Esophagus muscularis mucosa (tissue), 4 donors: ENCODE measurements at regions not wholly inside any gene's neighbourhood (a gene's known extent, or its start where the extent isn't known, plus 50 kb on each side); places are given as distances from the start of the nearest gene placed in this dataset.

Experiments used
- DNase-seq: peaks from one replicate; pipeline ENCODE4 v3.0.0-alpha.2; 2017; ENCODE audit errors: extremely low spot score
- H3K27ac ChIP-seq, 4 donors: fragments of 200-600 bp; sonication (generic); replicated peaks in 1 of 4; 1 replicate in 3 of 4; 2 replicates in 1 of 4; pipeline ENCODE4 v1.5.1; 2016 to 2019; ENCODE audit warnings: mild to moderate bottlenecking in 1 of 4
- H3K27me3 ChIP-seq, 4 donors: fragments of 200-600 bp; sonication (generic); one replicate each; pipeline versions ENCODE4 v1.5.1 to v1.6.0; 2016 to 2019
- H3K36me3 ChIP-seq, 4 donors: fragments of 200-600 bp; sonication (generic); one replicate each; pipeline ENCODE4 v1.5.1; 2016 to 2019
- H3K4me1 ChIP-seq, 4 donors: fragments of 200-600 bp; sonication (generic); one replicate each; pipeline ENCODE4 v1.5.1; 2016 to 2019
- H3K4me3 ChIP-seq, 4 donors: fragments of 200-600 bp; sonication (generic); 1 replicate in 2 of 4; 2 replicates in 2 of 4; pipeline ENCODE4 v1.5.1; 2016 to 2019; ENCODE audit warnings: mild to moderate bottlenecking in 4 of 4, moderate library complexity in 1 of 4
- H3K9me3 ChIP-seq, 4 donors: fragments of 200-600 bp; sonication (generic); 1 replicate in 3 of 4; 2 replicates in 1 of 4; pipeline ENCODE4 v1.5.1; 2016 to 2019
- CTCF ChIP-seq, 3 experiments: fragments of 200-600 bp in 2 of 3; fragments of 450-650 bp in 1 of 3; sonication (generic) in 2 of 3; IDR thresholded peaks; one replicate each; pipeline ENCODE4 v1.5.1; 2017 to 2019; ENCODE audit warnings: antibody characterized with exemption in 3 of 3, mild to moderate bottlenecking in 2 of 3, moderate library complexity in 1 of 3
- EP300 ChIP-seq: sonication (generic); formaldehyde crosslinking; IDR thresholded peaks from one replicate; pipeline ENCODE4 v1.6.1; 2017; ENCODE audit warnings: antibody characterized with exemption
- POLR2A ChIP-seq: fragments of 450-650 bp; IDR thresholded peaks from one replicate; pipeline ENCODE4 v1.6.1; 2017; ENCODE audit warnings: antibody characterized with exemption, moderate library complexity, mild to moderate bottlenecking, low read depth
- POLR2AphosphoS5 ChIP-seq, 2 donors: sonication (generic); formaldehyde crosslinking; IDR thresholded peaks; one replicate each; pipeline ENCODE4 v1.6.1; 2017; ENCODE audit warnings: antibody characterized with exemption in 2 of 2
- WGBS: methylation state at CpG from one replicate; pipeline ENCODE4 v1.1.5; 2018; 5-methylcytosine and 5-hydroxymethylcytosine counted together
- intact Hi-C: fragments of 100-400 bp; cut with DNase I; formaldehyde crosslinking; loops from one replicate; pipeline ENCODE4 v1.15.1; 2023

DNA sequence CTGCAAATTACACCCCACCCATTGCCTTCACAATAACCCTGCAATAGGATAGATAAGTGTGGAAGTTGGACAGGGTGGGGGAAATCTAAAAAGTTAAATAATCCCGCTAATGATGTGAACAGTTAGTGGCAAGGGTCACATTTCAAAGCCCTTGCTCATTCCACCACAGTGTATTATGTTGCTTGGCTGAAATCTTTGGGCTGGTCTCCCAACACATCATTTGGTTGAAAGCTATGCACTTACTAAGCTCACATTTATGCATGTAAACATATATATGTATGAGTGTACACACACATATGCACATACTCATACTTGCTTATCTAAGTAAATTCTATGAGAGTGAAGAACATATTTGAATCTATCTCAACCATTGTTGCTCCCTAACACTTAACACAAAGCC, 197.8 kb downstream of the RDH14 start:
- H3K36me3 ChIP-seq: no peaks in the 10 kb centered on the region
- WGBS: 93% methylated on average over 1 of the region's 1 CpG
- H3K4me1 ChIP-seq: no peaks in the 10 kb centered on the region
- intact Hi-C loops: no loop called here
- no peaks in the 10 kb centered on the region for H3K9me3 ChIP-seq
- H3K4me3 ChIP-seq: no peak overlapping the region
- DNase-seq: no peak
- no peak overlapping the region for H3K27ac ChIP-seq
- H3K27me3 ChIP-seq: peaks cover 0 to 4% (median 0%) of the 10 kb centered on the region in 4 donors
- TF ChIP-seq POLR2AphosphoS5 (IDR thresholded peaks at IDR 0.05) (no peak), POLR2A (no peak), CTCF (IDR thresholded peaks at IDR 0.05) (no peak), EP300 (no peak)

- TF ChIP-seq POLR2AphosphoS5 (IDR thresholded peaks at IDR 0.05) (no peak), POLR2A (no peak), CTCF (IDR thresholded peaks at IDR 0.05) (no peak), EP300 (no peak)
- Histone ChIP-seq H3K9me3 (no peaks in the 10 kb centered on the region), H3K4me3 (no peak overlapping the region), H3K27ac (no peak overlapping the region), H3K27me3 (peaks cover 0 to 4% (median 0%) of the 10 kb centered on the region in 4 donors), H3K36me3 (no peaks in the 10 kb centered on the region), H3K4me1 (no peaks in the 10 kb centered on the region)
- intact Hi-C loops: no loop called here
- DNase-seq: no peak
- 62% methylated on average over 2 of the region's 2 CpGs for WGBS
Measured at GRCh38 chr2:18357537-18357936, 202.9 kb downstream of the RDH14 start.

GRCh38 chr2:18356676-18357075, 203.8 kb downstream of the RDH14 start:
- Histone ChIP-seq H3K4me1 (no peaks in the 10 kb centered on the region), H3K27ac (no peak overlapping the region), H3K4me3 (no peak overlapping the region), H3K36me3 (no peaks in the 10 kb centered on the region), H3K9me3 (no peaks in the 10 kb centered on the region), H3K27me3 (peaks cover 0 to 4% (median 0%) of the 10 kb centered on the region in 4 donors)
- 46% methylated on average over 2 of the region's 2 CpGs for WGBS
- intact Hi-C loops: no loop called here
- no peak for TF ChIP-seq CTCF (IDR thresholded peaks at IDR 0.05)
- no peak for TF ChIP-seq POLR2AphosphoS5 (IDR thresholded peaks at IDR 0.05)
- no peak for TF ChIP-seq POLR2A
- no peak for TF ChIP-seq EP300
- no peak for DNase-seq

GRCh38 chr2:18349421-18349820, 211.0 kb downstream of the RDH14 start:
- DNase-seq: no peak
- TF ChIP-seq EP300: no peak
- TF ChIP-seq POLR2AphosphoS5 (IDR thresholded peaks at IDR 0.05): no peak
- TF ChIP-seq CTCF (IDR thresholded peaks at IDR 0.05): no peak
- TF ChIP-seq POLR2A: no peak
- H3K4me3 ChIP-seq: no peak overlapping the region
- no peaks in the 10 kb centered on the region for H3K9me3 ChIP-seq
- H3K27ac ChIP-seq: no peak overlapping the region
- H3K27me3 ChIP-seq: no peaks in the 10 kb centered on the region
- 67% methylated on average over 1 of the region's 1 CpG for WGBS
- H3K36me3 ChIP-seq: no peaks in the 10 kb centered on the region
- H3K4me1 ChIP-seq: peaks cover 0 to 20% (median 12%) of the 10 kb centered on the region in 4 donors
- intact Hi-C loops: no loop called here

DNA sequence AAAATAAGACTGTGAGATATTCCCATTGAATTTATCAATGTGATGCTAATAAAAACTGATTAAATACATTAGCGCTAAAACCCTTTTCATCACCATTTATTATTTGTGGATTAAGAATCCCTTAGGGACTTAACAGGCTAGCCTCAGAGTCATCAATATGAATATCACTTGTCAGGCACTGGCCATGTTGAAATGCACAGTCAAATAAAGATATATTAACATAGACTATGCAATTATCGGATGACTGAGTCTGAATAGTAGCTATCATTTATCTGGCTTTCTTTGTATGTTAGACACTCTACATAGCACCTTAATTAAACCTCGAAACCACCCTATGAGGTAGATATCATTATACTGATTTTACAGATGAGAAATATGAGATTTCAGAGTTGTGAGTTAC, 213.6 kb downstream of the RDH14 start:
- DNase-seq: no peak
- intact Hi-C loops: no loop called here
- Histone ChIP-seq H3K9me3 (no peaks in the 10 kb centered on the region), H3K36me3 (no peaks in the 10 kb centered on the region), H3K4me1 (peaks cover 0 to 20% (median 12%) of the 10 kb centered on the region in 4 donors), H3K4me3 (no peak overlapping the region), H3K27ac (no peak overlapping the region), H3K27me3 (no peaks in the 10 kb centered on the region)
- no peak for TF ChIP-seq POLR2AphosphoS5 (IDR thresholded peaks at IDR 0.05)
- no peak for TF ChIP-seq EP300
- TF ChIP-seq CTCF (IDR thresholded peaks at IDR 0.05): no peak
- no peak for TF ChIP-seq POLR2A
- 86% methylated on average over 3 of the region's 3 CpGs for WGBS
